ENCODE measurements at regions not wholly inside any gene's neighbourhood (a gene's known extent, or its start where the extent isn't known, plus 50 kb on each side); places are given as distances from the start of the nearest gene placed in this dataset.

- FAIRE-seq: no peak
- no peak for DNase-seq (ENCODE audit: low read depth)
- Histone ChIP-seq H3K27me3 (ENCODE audit: control insufficient read depth, insufficient read depth, low read length) (peaks cover 8% of the 10 kb centered on the region), H3K36me3 (ENCODE audit: control insufficient read depth, insufficient read depth, low read length) (no peaks in the 10 kb centered on the region), H3K4me3 (ENCODE audit: low read depth, low read length) (no peak overlapping the region)
- TF ChIP-seq CTCF (IDR thresholded peaks at IDR 0.05; ENCODE audit: insufficient read depth, low read length, severe bottlenecking): no peak
These were observed 59.1 kb downstream of the BOD1 start for GRCh38 chr5:173557123-173557903.

- no peak for TF ChIP-seq CTCF (IDR thresholded peaks at IDR 0.05; ENCODE audit: insufficient read depth, low read length, severe bottlenecking)
- DNase-seq (ENCODE audit: low read depth) (no peak), FAIRE-seq (peak; percentile 64)
- Histone ChIP-seq H3K36me3 (ENCODE audit: control insufficient read depth, insufficient read depth, low read length) (no peaks in the 10 kb centered on the region), H3K27me3 (ENCODE audit: control insufficient read depth, insufficient read depth, low read length) (peaks cover 5% of the 10 kb centered on the region), H3K4me3 (ENCODE audit: low read depth, low read length) (no peak overlapping the region)
These were observed 60.1 kb downstream of the BOD1 start for GRCh38 chr5:173556142-173557028.

- no peaks in the 10 kb centered on the region for H3K36me3 ChIP-seq (ENCODE audit: control insufficient read depth, insufficient read depth, low read length)
- no peak for FAIRE-seq
- TF ChIP-seq CTCF (IDR thresholded peaks at IDR 0.05; ENCODE audit: insufficient read depth, low read length, severe bottlenecking): no peak
- no peak for DNase-seq (ENCODE audit: low read depth)
- no peak overlapping the region for H3K4me3 ChIP-seq (ENCODE audit: low read depth, low read length)
- H3K27me3 ChIP-seq (ENCODE audit: control insufficient read depth, insufficient read depth, low read length): peaks cover 4% of the 10 kb centered on the region
These were observed 61.3 kb downstream of the BOD1 start for GRCh38 chr5:173554989-173555705.

- H3K36me3 ChIP-seq (ENCODE audit: control insufficient read depth, insufficient read depth, low read length): no peaks in the 10 kb centered on the region
- H3K27me3 ChIP-seq (ENCODE audit: control insufficient read depth, insufficient read depth, low read length): peaks cover 4% of the 10 kb centered on the region
- DNase-seq (ENCODE audit: low read depth): no peak
- FAIRE-seq: no peak
- H3K4me3 ChIP-seq (ENCODE audit: low read depth, low read length): no peak overlapping the region
- no peak for TF ChIP-seq CTCF (IDR thresholded peaks at IDR 0.05; ENCODE audit: insufficient read depth, low read length, severe bottlenecking)
These were observed 62.2 kb downstream of the BOD1 start for GRCh38 chr5:173554038-173554955.

GRCh38 chr5:173550641-173551040, 65.8 kb downstream of the BOD1 start:
- H3K36me3 ChIP-seq (ENCODE audit: control insufficient read depth, insufficient read depth, low read length): no peaks in the 10 kb centered on the region
- H3K4me3 ChIP-seq (ENCODE audit: low read depth, low read length): no peak overlapping the region
- FAIRE-seq: no peak
- DNase-seq (ENCODE audit: low read depth): no peak
- no peak for TF ChIP-seq CTCF (IDR thresholded peaks at IDR 0.05; ENCODE audit: insufficient read depth, low read length, severe bottlenecking)
- peaks cover 3% of the 10 kb centered on the region for H3K27me3 ChIP-seq (ENCODE audit: control insufficient read depth, insufficient read depth, low read length)
